Astrocyte of the spinal cord (primary cell): ENCODE measurements at regions not wholly inside any gene's neighbourhood (a gene's known extent, or its start where the extent isn't known, plus 50 kb on each side); places are given as distances from the start of the nearest gene placed in this dataset.

Experiments
- DNase-seq: peaks from one replicate; pipeline ENCODE4 v3.0.0; 2011; ENCODE audit warnings: low read depth, low spot score
- H3K4me3 ChIP-seq: 2 replicates; pipeline ENCODE4 v1.5.1; 2011; ENCODE audit warnings: low read depth, mild to moderate bottlenecking, low read length, moderate library complexity
- CTCF ChIP-seq: IDR thresholded peaks from 2 replicates; pipeline ENCODE4 v1.5.1; 2012; ENCODE audit warnings: low read depth, mild to moderate bottlenecking, low read length, inconsistent platforms
- in situ Hi-C: cut with HindIII; loops from 2 replicates; pipeline ENCODE4 v1.10.0; 2017; ENCODE audit warnings: low sequenced_read_pairs

GRCh38 chr5:173557123-173557903, 59.1 kb downstream of the BOD1 start:
- no peak overlapping the region for H3K4me3 ChIP-seq
- no peak for DNase-seq
- in situ Hi-C loops = no loop called here
- no peak for TF ChIP-seq CTCF

GRCh38 chr5:173556142-173557028, 60.1 kb downstream of the BOD1 start:
- no peak overlapping the region for H3K4me3 ChIP-seq
- in situ Hi-C loops = no loop called here
- TF ChIP-seq CTCF = no peak
- no peak for DNase-seq

- DNase-seq = no peak
- in situ Hi-C loops = no loop called here
- H3K4me3 ChIP-seq = no peak overlapping the region
- no peak for TF ChIP-seq CTCF
Observed at GRCh38 chr5:173554989-173555705, 61.3 kb downstream of the BOD1 start.

- no peak overlapping the region for H3K4me3 ChIP-seq
- DNase-seq = no peak
- in situ Hi-C loops = no loop called here
- TF ChIP-seq CTCF = no peak
Observed at GRCh38 chr5:173554038-173554955, 62.2 kb downstream of the BOD1 start.

GRCh38 chr5:173550641-173551040, 65.8 kb downstream of the BOD1 start:
- in situ Hi-C loops = no loop called here
- no peak overlapping the region for H3K4me3 ChIP-seq
- no peak for DNase-seq
- TF ChIP-seq CTCF = no peak
